Keratinocyte (primary cell): ENCODE measurements at regions not wholly inside any gene's neighbourhood (a gene's known extent, or its start where the extent isn't known, plus 50 kb on each side); places are given as distances from the start of the nearest gene placed in this dataset.

Experiments
- DNase-seq: peaks from one replicate; pipeline ENCODE4 v3.0.0-alpha.2; 2011; ENCODE audit warnings: low read depth, missing footprints, low spot score
- FAIRE-seq: peaks from 2 replicates; lab custom pipeline; 2011; peaks lifted over from hg19 to GRCh38; lab: Jason Lieb, UNC
- H2AFZ ChIP-seq: 2 replicates; pipeline ENCODE4 v1.6.0; 2012; ENCODE audit warnings: low read length, control low read depth, inconsistent platforms; ENCODE audit not compliant: control insufficient read depth
- H3K27ac ChIP-seq: 2 replicates; pipeline ENCODE4 v1.5.1; 2011; ENCODE audit warnings: low read length; ENCODE audit not compliant: control insufficient read depth, insufficient read depth
- H3K27me3 ChIP-seq: 3 replicates; pipeline ENCODE4 v1.6.0; 2011; ENCODE audit warnings: low read length; ENCODE audit not compliant: control insufficient read depth, insufficient read depth; ENCODE audit errors: extremely low read depth
- H3K36me3 ChIP-seq, 2 experiments: 2 replicates in 1 of 2; 3 replicates in 1 of 2; pipeline ENCODE4 v1.5.1; 2011; ENCODE audit warnings: low read length in 2 of 2, mild to moderate bottlenecking in 1 of 2; ENCODE audit not compliant: control insufficient read depth in 2 of 2, insufficient read depth in 2 of 2; ENCODE audit errors: extremely low read depth in 1 of 2
- H3K4me1 ChIP-seq: 3 replicates; pipeline ENCODE4 v1.5.1; 2011; ENCODE audit warnings: low read length; ENCODE audit not compliant: control insufficient read depth, insufficient read depth; ENCODE audit errors: extremely low read depth
- H3K4me2 ChIP-seq: 3 replicates; pipeline ENCODE4 v1.6.0; 2011; ENCODE audit warnings: low read depth, low read length; ENCODE audit not compliant: control insufficient read depth, insufficient read depth; ENCODE audit errors: extremely low read depth
- H3K4me3 ChIP-seq, 3 experiments: fragments of 200-600 bp in 1 of 3; sonication (generic) in 1 of 3; 2 replicates in 2 of 3; 3 replicates in 1 of 3; pipeline ENCODE4 v1.5.1; 2011 to 2016; ENCODE audit warnings: low read length in 3 of 3, mild to moderate bottlenecking in 3 of 3, control low read depth in 2 of 3, inconsistent platforms in 1 of 3, low read depth in 1 of 3, mixed read lengths in 1 of 3, mixed run types in 1 of 3, moderate library complexity in 1 of 3; ENCODE audit not compliant: control insufficient read depth in 2 of 3, insufficient read depth in 2 of 3; ENCODE audit errors: extremely low read depth in 1 of 3
- H3K79me2 ChIP-seq: 2 replicates; pipeline ENCODE4 v1.6.0; 2012; ENCODE audit warnings: low read length; ENCODE audit not compliant: control insufficient read depth, insufficient read depth
- H3K9ac ChIP-seq: 3 replicates; pipeline ENCODE4 v1.6.0; 2011; ENCODE audit warnings: low read length; ENCODE audit not compliant: control insufficient read depth, insufficient read depth; ENCODE audit errors: extremely low read depth
- H3K9me1 ChIP-seq: 3 replicates; pipeline ENCODE4 v1.6.0; 2011; ENCODE audit warnings: low read length; ENCODE audit not compliant: control insufficient read depth, insufficient read depth; ENCODE audit errors: extremely low read depth
- H3K9me3 ChIP-seq: 2 replicates; pipeline ENCODE4 v1.5.1; 2012; ENCODE audit warnings: low read depth, low read length; ENCODE audit not compliant: control insufficient read depth
- H4K20me1 ChIP-seq: 3 replicates; pipeline ENCODE4 v1.6.0; 2011; ENCODE audit warnings: low read length; ENCODE audit not compliant: control insufficient read depth, insufficient read depth; ENCODE audit errors: extremely low read depth
- CTCF ChIP-seq, 3 experiments: IDR thresholded peaks in 1 of 3; conservative IDR thresholded peaks in 1 of 3; optimal IDR thresholded peaks in 1 of 3; 2 replicates in 2 of 3; 3 replicates in 1 of 3; pipeline versions ENCODE3 to v1.5.1; 2011; ENCODE audit warnings: low read length in 3 of 3, mild to moderate bottlenecking in 3 of 3, moderate library complexity in 2 of 3, control low read depth in 1 of 3, inconsistent platforms in 1 of 3; ENCODE audit not compliant: insufficient read depth in 2 of 3; ENCODE audit errors: extremely low read depth in 1 of 3
- EZH2 ChIP-seq: IDR thresholded peaks from one replicate; pipeline ENCODE4 v1.6.1; 2012; ENCODE audit warnings: inconsistent platforms, mild to moderate bottlenecking, low read length, moderate library complexity
- dilution Hi-C: fragments of 300-500 bp; cut with MboI; formaldehyde crosslinking; loops from one replicate; pipeline ENCODE4 v1.7.0; 2020; ENCODE audit warnings: low sequenced_read_pairs; ENCODE audit not compliant: extremely low pct_ligation_motif_present

- H3K79me2 ChIP-seq: no peaks in the 10 kb centered on the region
- H4K20me1 ChIP-seq: no peaks in the 10 kb centered on the region
- no peak overlapping the region for H3K4me3 ChIP-seq
- H3K4me2 ChIP-seq: no peak overlapping the region
- no peak for TF ChIP-seq CTCF (optimal IDR thresholded peaks at IDR 0.05 in 1 of 3, IDR thresholded peaks at IDR 0.05 in 1 of 3, conservative IDR thresholded peaks at IDR 0.05 in 1 of 3; ENCODE audit: extremely low read depth in 1 of 3, insufficient read depth in 2 of 3, low read length in 3 of 3)
- TF ChIP-seq EZH2: no peak
- dilution Hi-C loops: no loop called here
- FAIRE-seq: peak; percentile 56
- H3K9me1 ChIP-seq: no peaks in the 10 kb centered on the region
- H3K4me1 ChIP-seq: no peaks in the 10 kb centered on the region
- no peak overlapping the region for H3K9ac ChIP-seq
- no peaks in the 10 kb centered on the region for H3K9me3 ChIP-seq
- H3K36me3 ChIP-seq: no peaks in the 10 kb centered on the region
- no peak for DNase-seq
- H2AFZ ChIP-seq: no peak overlapping the region
- no peaks in the 10 kb centered on the region for H3K27me3 ChIP-seq
- no peak overlapping the region for H3K27ac ChIP-seq
Measured at GRCh38 chr4:11182586-11183355, 245.9 kb downstream of the HS3ST1 start.

- no peak overlapping the region for H3K9ac ChIP-seq
- H3K27ac ChIP-seq: no peak overlapping the region
- H3K79me2 ChIP-seq: no peaks in the 10 kb centered on the region
- TF ChIP-seq CTCF (optimal IDR thresholded peaks at IDR 0.05 in 1 of 3, IDR thresholded peaks at IDR 0.05 in 1 of 3, conservative IDR thresholded peaks at IDR 0.05 in 1 of 3; ENCODE audit: extremely low read depth in 1 of 3, insufficient read depth in 2 of 3, low read length in 3 of 3): no peak
- TF ChIP-seq EZH2: no peak
- no peak overlapping the region for H2AFZ ChIP-seq
- H3K9me3 ChIP-seq: no peaks in the 10 kb centered on the region
- H3K4me1 ChIP-seq: no peaks in the 10 kb centered on the region
- H3K36me3 ChIP-seq: no peaks in the 10 kb centered on the region
- H4K20me1 ChIP-seq: no peaks in the 10 kb centered on the region
- no peak overlapping the region for H3K4me2 ChIP-seq
- H3K4me3 ChIP-seq: no peak overlapping the region
- dilution Hi-C loops: no loop called here
- H3K9me1 ChIP-seq: no peaks in the 10 kb centered on the region
- FAIRE-seq: no peak
- H3K27me3 ChIP-seq: no peaks in the 10 kb centered on the region
- no peak for DNase-seq
Measured at GRCh38 chr4:11182031-11182430, 246.7 kb downstream of the HS3ST1 start.
